COLO829 (cell line): ENCODE measurements at regions not wholly inside any gene's neighbourhood (a gene's known extent, or its start where the extent isn't known, plus 50 kb on each side); places are given as distances from the start of the nearest gene placed in this dataset.
"Not testable (repeated sequence)": the region's sequence is repeated elsewhere in the genome, so short reads cannot be mapped to it uniquely, and the experiment has no call there.

Experiments
- DNase-seq: peaks from one replicate; pipeline ENCODE4 v3.0.0; 2012; ENCODE audit warnings: low spot score

GRCh38 chr6:48401016-48401415 is 290.0 kb upstream of the PTCHD4 start:
- DNase-seq = no peak

- DNase-seq = no peak
These were observed 286.9 kb upstream of the PTCHD4 start for GRCh38 chr6:48397887-48398286.

GRCh38 chr6:48389146-48390043 is 278.4 kb upstream of the PTCHD4 start:
- DNase-seq = no peak

- no peak for DNase-seq
These were observed 277.0 kb upstream of the PTCHD4 start for GRCh38 chr6:48388044-48388443.

GRCh38 chr6:48378884-48379407 is 267.9 kb upstream of the PTCHD4 start:
- DNase-seq = no peak

DNA sequence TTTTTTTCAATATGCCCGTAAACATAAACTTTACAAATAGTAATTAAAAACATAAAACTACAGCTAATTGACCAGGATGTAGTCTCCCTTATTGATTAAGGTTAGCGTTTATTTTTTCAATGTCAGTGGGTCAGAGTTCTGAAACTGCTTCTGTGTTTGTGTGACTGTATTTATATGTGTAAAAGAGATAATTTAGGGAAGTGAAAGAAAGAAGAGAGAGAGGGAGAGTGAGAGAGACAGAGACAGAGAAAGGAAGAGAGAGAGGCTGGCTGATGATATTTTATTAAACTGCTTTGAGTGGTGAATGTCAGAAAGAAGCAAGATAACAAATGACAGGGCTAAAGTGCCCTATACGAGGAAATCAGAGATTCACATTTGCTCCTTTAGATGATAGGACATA is 266.1 kb upstream of the PTCHD4 start:
- no peak for DNase-seq

- DNase-seq = not testable (repeated sequence)
These were observed 260.2 kb upstream of the PTCHD4 start for GRCh38 chr6:48371226-48371625.

GRCh38 chr6:48369100-48369499 is 258.1 kb upstream of the PTCHD4 start:
- no peak for DNase-seq

- no peak for DNase-seq
These were observed 214.7 kb upstream of the PTCHD4 start for GRCh38 chr6:48325701-48326100.

GRCh38 chr6:48318670-48319069 is 207.7 kb upstream of the PTCHD4 start:
- DNase-seq = no peak

DNA sequence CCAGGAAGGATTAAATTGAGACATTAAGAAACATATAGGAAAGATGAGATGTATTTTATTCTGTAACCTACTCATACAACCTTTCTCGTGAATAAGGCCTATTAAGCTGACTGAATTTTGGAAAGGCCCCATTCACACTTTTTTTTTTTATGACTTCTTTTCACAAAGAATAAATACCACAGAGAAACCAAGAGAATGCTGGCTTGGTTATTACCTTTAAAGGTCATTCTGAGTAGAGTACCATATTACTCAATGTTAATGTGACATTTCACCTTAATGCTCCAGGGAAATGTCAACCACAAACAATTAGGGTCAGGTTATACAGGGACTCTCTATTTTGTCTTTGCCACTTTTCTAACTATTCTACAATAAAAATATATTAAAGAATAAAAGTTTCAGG is 204.9 kb upstream of the PTCHD4 start:
- DNase-seq = no peak

DNA sequence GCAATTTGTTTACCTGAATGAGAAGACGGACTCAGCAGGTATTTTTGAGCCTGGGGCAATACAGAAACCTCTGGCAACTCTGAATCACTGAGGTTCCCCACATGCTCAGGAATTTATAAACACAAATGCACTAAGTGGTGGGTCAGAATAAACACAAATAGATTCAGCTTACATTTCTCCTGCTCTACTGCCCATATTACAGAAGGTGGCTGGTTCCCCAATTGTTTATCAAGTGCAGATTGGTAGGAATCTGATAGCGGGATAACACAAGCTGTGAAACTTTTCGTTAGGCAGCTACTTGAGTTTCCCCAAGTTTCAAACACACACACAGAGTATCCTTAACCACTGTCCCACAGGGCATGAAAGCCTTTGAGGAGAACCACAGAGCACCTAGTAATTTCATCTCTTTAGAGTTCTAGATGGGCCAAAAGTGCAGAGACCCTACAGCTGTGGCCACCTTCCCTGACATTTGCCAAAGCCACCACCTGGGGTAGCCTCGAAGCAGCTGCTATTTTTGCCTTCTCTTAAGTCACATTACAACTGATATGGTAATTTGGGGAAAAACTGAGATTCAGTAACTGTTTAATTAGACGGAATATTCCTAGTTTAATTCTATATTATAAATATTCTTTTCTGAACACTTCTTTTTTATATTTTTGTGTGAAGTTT is 204.2 kb upstream of the PTCHD4 start:
- no peak for DNase-seq

- no peak for DNase-seq
These were observed 200.3 kb upstream of the PTCHD4 start for GRCh38 chr6:48311301-48311700.

- no peak for DNase-seq
These were observed 196.6 kb upstream of the PTCHD4 start for GRCh38 chr6:48307573-48307972.

- no peak for DNase-seq
These were observed 179.6 kb upstream of the PTCHD4 start for GRCh38 chr6:48290595-48290994.

GRCh38 chr6:48289841-48290240 is 178.8 kb upstream of the PTCHD4 start:
- DNase-seq = no peak

DNA sequence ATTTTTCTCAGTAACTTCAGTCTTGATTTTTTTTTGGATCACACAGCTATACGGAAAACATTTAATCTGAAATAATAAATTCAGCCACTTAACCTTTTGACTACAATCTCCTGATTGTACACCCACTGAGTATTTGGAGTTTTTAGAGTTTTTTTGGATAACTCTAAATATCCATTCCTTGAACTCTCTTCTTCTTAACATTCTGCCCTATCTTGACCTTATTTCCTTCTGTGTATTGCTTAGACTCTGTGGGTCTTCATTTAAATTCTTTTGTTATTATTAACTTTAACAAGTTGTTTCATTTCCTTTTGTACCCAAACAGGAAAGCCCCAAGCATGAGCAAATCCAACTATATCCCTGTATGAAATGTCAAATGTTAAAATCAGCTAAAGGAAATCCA is 170.2 kb upstream of the PTCHD4 start:
- DNase-seq = no peak

DNA sequence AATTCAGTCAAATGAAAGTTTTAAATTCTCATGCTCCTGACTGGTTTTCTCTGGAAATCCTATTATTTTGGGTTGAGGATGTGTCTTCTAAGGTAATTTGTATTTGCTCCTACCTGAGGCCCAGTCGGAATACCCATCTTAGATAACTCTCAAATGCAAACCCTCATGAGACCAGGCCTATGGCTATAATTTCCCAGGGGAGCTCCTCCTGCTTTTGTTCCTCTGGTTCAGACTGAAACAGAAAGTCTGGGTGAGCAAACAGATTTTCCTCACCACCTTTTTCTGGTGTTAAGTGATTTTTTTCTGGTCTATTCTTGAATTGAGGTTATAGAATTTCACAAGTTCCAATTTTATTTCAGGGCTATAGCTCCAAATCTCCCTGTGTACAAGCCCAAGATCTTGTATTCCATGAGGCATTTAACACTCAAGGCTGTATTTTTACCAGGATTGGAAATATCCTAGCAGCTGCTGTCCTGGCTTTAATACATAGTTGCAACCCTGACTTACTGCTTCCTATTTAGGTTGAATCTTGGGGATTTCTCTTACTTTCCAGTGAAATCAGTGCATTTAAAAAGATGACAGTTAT is 169.1 kb upstream of the PTCHD4 start:
- DNase-seq = no peak

DNA sequence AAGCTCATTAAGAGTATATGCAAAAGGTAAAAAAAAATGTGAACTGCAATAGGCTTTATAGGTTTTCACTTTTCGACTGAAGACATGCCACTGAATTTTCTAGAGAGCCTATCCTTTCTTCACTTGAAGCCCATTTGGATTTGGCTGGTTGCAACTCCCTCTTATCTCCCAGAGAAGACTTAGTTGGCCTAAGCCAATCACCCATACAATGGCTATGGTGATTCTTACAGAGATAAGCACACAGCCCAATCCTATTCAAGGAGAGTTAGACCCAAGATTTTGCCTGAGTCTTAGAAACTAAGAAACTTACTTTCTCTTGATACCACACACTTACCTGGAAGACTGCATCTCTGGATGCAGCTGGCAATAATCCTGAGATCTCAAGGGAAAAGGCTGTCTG is 167.3 kb upstream of the PTCHD4 start:
- DNase-seq = no peak

GRCh38 chr6:48272518-48272917 is 161.5 kb upstream of the PTCHD4 start:
- DNase-seq = no peak

- DNase-seq = no peak
These were observed 144.1 kb upstream of the PTCHD4 start for GRCh38 chr6:48255094-48255493.

DNA sequence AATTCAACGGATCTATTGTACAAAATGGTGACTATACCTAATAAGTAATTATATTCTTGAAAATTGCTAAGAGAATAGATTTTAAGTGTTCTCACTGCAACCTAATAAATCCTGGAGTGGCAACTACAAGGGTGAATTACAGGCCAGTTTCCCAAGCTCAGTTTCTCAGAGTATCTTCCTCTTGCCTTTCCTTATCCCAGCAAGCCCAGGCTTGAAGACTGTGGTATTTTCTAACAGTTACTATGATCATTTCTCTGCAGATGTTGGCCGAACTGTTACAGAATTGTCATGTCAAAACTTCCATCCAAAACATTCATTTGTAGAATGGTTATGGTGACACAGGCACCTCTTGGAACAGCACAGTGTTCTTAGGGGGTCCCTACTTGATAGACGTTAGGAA is 138.1 kb upstream of the PTCHD4 start:
- DNase-seq = no peak

DNA sequence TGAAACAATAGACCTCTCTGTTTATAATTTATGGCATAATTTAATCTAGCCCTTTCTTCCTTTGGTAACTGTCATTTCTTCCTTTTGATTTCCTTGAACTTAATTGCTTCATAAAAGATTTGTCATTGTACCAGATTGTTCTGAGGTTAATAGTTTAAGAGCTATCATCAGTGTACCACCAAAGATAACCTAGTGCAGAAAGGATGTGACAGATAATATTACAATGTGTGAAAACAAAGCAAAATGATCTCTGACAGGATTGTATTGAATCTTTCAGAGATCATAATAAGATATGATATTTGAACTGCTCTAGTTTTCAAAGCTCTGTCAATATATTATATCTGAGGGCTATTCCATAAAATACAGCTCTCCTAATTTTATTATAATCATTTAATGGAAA is 132.1 kb upstream of the PTCHD4 start:
- no peak for DNase-seq
